Iris pigment epithelial cell (primary cell): ENCODE measurements at regions not wholly inside any gene's neighbourhood (a gene's known extent, or its start where the extent isn't known, plus 50 kb on each side); places are given as distances from the start of the nearest gene placed in this dataset.
"Not testable (repeated sequence)": the region's sequence is repeated elsewhere in the genome, so short reads cannot be mapped to it uniquely, and the experiment has no call there.

Experiments used
- DNase-seq: peaks from one replicate; pipeline ENCODE4 v3.0.0-alpha.2; 2011; ENCODE audit warnings: low read depth

DNA sequence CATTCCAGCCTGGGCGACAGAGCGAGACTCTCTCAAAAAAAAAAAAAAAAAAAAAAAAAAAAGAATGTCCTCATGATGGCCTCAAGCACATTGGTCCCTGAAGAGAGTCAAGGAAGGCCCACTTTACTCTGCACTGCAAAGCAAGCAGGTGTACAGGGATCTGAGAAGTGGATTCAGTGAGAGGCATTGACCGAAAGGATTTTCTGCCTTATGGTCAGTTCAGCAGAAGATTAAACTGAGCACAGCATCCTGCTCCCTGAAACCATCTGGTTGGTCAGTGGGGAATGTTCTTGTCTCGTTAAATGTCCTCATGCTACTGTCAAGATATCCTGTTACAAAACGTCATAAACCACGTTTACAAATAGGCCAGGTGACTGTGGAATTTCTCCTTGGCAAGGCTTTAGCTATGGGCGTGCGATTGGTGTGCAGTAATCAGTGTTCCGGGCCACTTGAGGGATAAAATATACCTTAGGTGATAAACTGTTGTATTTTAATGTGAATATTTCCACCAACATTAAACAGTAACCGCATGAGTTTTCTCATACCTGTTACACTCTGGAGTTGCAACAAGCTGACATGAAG lies 195.0 kb downstream of the ADRA2C start:
- not testable (repeated sequence) for DNase-seq

DNA sequence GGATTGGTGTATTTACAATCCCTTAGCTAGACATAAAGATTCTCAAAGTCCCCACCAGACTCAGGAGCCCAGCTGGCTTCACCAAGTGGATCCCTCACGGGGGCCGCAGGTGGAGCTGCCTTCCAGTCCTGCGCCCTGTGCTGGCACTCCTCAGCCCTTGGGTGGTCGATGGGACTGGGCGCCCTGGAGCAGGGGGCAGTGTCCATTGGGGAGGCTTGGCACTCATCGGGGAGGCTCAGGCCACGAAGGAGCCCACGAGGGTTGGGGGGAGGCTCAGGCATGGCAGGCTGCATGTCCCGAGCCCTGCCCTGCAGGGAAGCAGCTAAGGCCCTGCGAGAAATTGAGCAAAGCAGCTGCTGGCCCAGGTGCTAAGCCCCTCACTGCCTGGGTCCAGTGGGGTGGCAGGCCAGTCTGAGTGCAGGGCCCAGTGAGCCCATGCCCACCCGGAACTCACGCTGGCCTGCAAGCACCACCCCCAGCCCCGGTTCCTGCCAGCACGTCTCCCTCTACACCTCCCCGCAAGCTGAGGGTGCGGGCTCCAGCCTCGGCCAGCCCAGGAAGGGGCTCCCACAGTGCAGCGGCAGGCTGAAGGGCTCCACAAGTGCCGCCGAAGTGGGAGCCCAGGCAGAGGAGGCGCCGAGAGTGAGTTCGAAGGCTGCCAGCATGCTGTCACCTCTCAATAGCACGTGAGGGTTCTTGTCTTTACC lies 198.5 kb downstream of the ADRA2C start:
- not testable (repeated sequence) for DNase-seq

DNA sequence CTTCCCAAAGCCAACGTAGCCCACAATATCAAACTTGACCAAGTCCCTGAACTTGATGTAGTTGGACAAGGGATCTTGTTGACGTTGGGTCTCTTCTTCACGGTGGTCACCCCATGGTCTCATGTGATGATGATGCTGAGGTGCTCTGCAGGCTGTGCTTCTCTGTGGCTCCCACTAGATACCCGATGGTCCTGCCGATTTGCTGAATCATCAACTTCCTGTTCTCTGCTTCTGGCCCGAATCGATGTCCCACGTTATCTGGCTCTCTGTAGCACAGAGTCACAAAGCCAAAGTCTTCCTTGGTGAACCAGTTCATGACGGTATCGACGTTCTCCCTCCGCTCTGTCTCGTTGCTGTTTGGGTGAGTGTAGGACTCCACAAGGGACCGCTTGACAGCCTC lies 201.0 kb downstream of the ADRA2C start:
- not testable (repeated sequence) for DNase-seq

DNA sequence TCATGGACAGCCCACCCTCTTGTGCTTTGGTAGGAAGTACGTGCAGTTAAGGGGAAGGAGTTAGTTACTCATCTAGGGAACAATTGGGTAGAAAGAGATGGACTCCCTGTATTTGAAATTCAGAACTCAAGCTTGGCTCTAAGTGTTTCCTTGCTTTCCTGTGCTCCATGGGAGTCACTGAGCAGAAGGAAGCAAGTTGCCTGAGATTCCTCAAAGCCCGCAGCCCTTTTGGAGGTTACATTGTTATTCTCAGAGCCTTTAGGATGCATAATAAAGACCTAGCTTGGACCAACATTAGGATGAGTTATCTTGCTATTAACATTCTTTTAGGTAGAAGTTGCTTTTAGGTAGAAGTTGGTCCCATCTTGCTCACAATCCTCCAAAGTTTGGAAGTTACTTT lies 206.4 kb downstream of the ADRA2C start:
- not testable (repeated sequence) for DNase-seq

DNA sequence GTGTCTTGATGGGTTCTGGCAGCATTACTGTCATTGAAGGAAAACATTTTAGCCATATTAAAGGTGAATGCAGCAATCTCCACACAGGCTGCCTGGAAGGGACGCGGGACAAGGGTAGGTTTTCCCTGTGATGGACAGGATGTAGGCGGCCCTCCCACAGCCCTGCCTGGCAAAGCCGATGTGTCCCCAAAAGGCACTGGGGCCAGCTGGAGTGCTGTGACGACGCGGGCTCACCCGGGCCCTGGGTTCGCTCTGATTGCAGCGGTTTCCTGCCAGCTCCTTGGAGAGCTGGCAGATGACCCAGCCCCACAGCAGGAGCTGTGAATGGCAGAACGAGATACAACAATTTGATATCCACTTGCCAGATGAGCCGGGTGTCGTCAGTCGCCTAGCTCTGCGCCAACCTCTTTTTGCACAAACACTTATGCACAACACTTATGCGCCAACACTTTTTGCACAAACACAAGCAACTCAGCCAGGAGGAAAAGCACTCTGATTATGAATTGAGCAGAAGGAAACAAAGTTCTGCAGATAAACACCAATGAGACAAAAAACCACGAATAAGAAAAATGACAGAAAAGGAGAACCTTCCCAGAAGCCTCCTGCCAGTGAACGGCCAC lies 207.5 kb downstream of the ADRA2C start:
- DNase-seq: not testable (repeated sequence)

DNA sequence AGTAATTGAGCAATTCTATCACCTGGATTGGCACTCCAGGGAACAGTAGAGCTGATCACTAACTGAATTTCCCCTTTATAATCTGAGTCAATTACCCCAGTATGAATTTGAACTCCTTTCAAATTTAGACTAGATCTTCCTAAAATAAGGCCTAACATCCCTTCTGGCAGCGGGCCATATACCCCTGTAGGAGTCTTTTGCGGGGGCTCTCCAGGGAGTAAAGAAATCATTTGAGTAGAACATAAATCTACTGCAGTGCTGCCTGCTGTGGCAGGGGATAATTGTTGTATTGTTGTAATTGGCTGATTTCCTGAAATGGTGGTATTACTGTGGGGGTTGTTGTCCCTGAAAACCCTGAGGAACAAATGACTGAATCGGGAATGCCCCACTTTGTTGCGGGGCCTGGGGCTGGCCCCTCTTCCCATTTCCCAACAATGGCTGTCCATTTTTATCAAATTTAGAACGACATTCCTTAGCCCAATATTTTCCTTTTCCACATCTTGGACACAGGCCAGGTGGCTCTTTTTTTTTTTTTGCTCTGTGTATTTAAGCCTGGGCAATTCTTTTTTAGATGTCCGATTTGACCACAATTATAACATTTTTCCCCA lies 217.4 kb downstream of the ADRA2C start:
- DNase-seq: not testable (repeated sequence)

- not testable (repeated sequence) for DNase-seq
Measured at GRCh38 chr4:3984796-3985195, 218.6 kb downstream of the ADRA2C start.

DNA sequence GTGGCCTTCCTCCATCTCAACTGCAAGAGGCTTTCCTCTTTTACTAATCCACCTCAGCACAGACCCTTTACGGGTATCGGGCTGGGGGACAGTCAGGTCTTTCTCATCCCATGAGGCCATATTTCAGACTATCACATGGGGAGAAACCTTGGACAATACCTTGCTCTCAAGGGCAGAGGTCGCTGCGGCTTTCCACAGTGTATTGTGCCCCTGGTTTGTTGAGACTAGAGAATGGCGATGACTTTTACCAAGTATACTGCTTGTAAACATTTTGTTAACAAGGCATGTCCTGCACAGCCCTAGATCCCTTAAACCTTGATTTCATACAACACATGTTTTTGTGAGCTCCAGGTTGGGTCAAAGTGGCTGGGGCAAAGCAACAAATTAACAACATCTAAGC lies 220.2 kb downstream of the ADRA2C start:
- DNase-seq: not testable (repeated sequence)

DNA sequence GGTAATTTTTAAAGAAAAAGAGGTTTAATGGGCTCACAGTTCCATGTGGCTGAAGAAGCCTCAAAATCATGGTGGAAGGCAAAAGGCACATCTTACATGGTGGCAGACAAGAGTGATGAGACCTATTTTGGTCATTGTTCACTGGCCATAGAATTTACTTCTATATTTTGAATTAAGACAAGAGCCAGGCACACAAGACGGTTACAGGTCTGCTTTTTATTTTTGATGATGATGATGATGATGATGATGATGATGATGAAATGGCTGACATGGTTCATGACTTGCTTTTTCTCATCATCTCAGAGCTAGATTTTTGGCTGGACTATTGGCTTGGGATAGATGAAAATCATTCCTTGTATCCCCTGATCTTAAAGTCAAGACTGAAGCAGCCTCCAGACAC lies 229.3 kb downstream of the OTOP1 start:
- not testable (repeated sequence) for DNase-seq

DNA sequence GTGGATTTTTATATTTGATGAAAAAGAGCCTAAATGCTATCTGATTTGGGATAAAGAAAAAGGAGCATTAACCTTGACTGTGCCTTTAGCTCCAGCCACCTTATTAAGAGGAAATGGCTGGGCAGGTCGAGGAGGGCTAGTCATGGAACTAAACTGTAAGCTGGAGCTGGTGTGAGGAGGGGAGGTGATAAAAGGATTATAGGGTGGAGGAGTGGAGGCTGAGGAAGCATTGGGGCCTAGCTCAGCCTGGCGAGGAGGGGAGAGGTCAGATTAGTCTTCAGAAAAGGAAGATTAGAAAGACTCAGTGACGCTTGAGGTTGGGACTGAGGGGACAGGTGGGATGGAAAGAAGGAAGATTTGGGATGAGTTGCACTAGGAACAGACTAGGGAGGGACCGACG lies 222.7 kb downstream of the OTOP1 start:
- DNase-seq: not testable (repeated sequence)

DNA sequence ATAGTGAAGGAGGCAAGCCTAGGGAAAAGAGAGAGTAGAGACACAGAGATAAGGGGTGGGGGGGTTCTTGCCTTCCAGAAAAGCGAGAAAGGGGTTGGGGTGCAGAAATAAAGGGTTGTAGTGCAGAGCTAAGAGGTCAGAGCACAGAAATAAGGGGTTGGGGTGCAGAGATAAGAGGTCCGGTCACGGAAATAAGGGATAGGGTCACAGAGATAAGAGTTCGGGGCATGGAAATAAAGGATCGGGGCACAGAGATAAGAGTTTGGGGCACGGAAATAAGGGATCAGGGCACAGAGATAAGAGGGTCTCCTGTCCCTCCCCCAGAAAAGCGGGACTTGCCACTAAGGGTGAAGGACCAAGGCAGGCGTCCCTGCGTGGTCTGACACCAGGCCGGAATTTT lies 222.0 kb downstream of the OTOP1 start:
- DNase-seq: not testable (repeated sequence)

- not testable (repeated sequence) for DNase-seq
Measured at GRCh38 chr4:4006356-4006755, 220.4 kb downstream of the OTOP1 start.

DNA sequence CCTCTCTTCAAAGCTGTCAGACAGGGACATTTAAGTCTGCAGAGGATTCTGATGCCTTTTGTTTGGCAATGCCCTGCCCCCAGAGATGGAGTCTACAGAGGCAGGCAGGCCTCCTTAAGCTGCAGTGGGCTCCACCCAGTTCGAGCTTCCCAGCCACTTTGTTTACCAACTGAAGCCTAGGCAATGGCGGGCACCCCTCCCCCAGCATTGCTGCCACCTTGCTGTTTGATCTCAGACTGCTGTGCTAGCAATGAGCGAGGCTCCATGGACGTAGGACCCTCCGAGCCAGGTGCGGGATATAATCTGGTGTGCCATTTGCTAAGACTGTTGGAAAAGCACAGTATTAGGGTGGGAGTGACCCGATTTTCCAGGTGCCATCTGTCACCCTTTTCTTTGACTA lies 207.7 kb downstream of the OTOP1 start:
- DNase-seq: not testable (repeated sequence)

DNA sequence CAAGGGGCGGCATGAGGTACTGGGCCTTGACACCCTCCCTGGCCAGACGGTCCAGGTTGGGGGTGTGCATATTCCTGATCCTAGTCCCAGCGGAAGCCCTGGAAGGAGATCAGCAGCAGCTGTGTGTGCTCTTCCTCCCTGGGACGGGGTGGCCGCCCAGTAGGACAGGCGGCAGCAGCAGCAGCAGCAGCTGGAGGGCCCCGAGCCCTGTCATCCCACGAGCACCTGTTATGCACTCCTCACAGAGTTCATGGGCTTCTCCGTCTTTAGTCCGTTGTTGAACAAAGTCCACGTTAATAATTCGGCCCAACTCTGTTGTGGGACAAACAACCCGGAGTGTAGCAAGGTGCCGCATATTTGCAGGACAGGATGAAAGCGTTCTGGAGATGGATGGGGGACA lies 205.6 kb downstream of the OTOP1 start:
- DNase-seq: not testable (repeated sequence)

GRCh38 chr4:4026708-4027107 lies 200.0 kb downstream of the OTOP1 start:
- not testable (repeated sequence) for DNase-seq

- DNase-seq: not testable (repeated sequence)
Measured at GRCh38 chr4:4028752-4029151, 198.0 kb downstream of the OTOP1 start.

GRCh38 chr4:4030509-4030908 lies 196.2 kb downstream of the OTOP1 start:
- DNase-seq: not testable (repeated sequence)

GRCh38 chr4:4031446-4032135 lies 195.1 kb downstream of the OTOP1 start:
- not testable (repeated sequence) for DNase-seq

GRCh38 chr4:4032364-4032763 lies 194.4 kb downstream of the OTOP1 start:
- not testable (repeated sequence) for DNase-seq

DNA sequence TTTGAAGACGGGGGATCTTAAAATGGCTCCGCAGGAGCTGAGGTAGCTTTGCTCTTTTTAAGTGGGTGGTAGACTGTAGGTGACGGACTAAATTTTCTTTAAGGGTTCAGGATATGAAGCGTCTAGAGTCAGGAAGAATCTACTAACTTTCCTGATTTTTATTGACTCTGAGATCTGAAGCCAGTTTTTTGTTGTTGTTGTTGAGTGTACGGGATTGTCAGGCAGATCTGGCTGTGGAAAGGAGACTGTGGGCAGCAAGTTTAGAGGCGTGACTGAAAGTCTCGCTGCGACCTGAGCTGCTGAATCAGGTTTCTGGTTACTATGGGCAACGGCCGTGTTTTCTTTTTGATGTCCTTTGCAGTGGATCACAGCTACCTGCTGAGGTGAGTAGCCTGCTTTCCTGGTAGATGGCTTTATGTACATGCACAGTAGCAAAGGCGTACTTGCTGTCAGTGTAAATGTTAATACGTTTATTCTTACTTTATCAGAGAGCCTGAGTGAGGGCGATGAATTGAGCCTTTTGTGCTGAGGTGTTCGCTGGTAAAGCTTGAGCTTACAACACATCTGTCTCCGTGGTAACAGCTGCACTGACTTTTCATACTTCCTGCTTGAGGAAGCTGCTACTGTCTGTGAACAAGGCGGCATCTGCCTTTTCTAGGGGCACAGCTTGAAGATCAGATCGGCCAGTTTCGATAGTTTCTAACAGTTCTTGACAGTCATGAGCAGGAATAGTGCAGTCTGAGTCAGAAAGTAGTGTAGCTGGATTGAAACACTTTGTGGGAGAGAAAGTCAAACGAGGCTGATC lies 193.7 kb downstream of the OTOP1 start:
- not testable (repeated sequence) for DNase-seq

DNA sequence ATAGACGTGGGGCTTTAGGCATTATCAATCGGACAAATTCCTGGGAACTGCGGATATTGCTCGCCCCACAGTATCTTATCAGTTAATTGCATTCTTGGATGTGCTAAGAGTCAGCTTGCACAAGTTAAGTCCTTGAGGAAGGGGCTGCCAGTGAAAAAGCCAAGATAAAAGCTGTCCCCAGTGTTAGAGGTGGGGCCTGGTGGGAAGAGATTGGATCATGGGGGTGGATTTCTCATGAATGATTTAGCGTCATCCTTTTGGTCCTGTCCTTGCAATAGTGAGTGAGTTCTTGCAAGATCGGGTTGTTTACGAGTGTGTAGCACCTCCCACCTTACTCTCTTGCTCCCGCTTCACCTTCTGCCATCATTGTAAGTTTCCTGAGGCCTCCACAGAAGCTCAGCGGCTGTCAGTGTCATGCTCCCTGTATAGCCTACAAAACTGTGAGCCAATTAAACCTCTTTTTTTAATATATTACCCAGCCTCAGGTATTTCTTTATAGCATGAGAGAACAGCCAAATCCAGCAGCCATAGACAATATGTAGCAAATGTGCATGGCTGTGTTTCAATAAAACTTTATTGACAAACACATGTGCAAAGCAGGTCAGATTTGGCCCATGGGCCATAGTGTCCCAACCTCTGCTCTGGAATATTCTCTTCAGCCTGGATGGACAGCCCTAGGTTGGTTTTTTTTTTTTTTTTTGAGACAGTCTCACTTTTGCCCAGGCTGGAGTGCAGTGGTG lies 189.2 kb downstream of the OTOP1 start:
- not testable (repeated sequence) for DNase-seq
